ENCODE measurements at regions not wholly inside any gene's neighbourhood (a gene's known extent, or its start where the extent isn't known, plus 50 kb on each side); places are given as distances from the start of the nearest gene placed in this dataset.
"Not testable (repeated sequence)": the region's sequence is repeated elsewhere in the genome, so short reads cannot be mapped to it uniquely, and the experiment has no call there.

GRCh38 chr1:121006826-121007225 lies 117.3 kb downstream of the PPIAL4A start:
- not testable (repeated sequence) for DNase-seq

GRCh38 chr1:121007755-121008154 lies 118.2 kb downstream of the PPIAL4A start:
- DNase-seq, result not testable (repeated sequence)

- DNase-seq, result not testable (repeated sequence)
Measured at GRCh38 chr1:121008512-121009215, 119.1 kb downstream of the PPIAL4A start.

GRCh38 chr1:121009216-121010057 lies 119.9 kb downstream of the PPIAL4A start:
- not testable (repeated sequence) for DNase-seq

GRCh38 chr1:121010141-121010540 lies 120.6 kb downstream of the PPIAL4A start:
- not testable (repeated sequence) for DNase-seq

- not testable (repeated sequence) for DNase-seq
Measured at GRCh38 chr1:121013181-121013580, 123.6 kb downstream of the PPIAL4A start.

- DNase-seq, result not testable (repeated sequence)
Measured at GRCh38 chr1:121016182-121017028, 126.8 kb downstream of the PPIAL4A start.

- not testable (repeated sequence) for DNase-seq
Measured at GRCh38 chr1:121019715-121020349, 130.3 kb downstream of the PPIAL4A start.

- not testable (repeated sequence) for DNase-seq
Measured at GRCh38 chr1:121020350-121021236, 131.0 kb downstream of the PPIAL4A start.

GRCh38 chr1:121021716-121022115 lies 132.1 kb downstream of the PPIAL4A start:
- not testable (repeated sequence) for DNase-seq

- not testable (repeated sequence) for DNase-seq
Measured at GRCh38 chr1:121032878-121033494, 143.4 kb downstream of the PPIAL4A start.

- DNase-seq, result not testable (repeated sequence)
Measured at GRCh38 chr1:121036792-121037191, 147.2 kb downstream of the PPIAL4A start.

- DNase-seq, result not testable (repeated sequence)
Measured at GRCh38 chr1:121040974-121041373, 143.2 kb downstream of the FAM72B start.

GRCh38 chr1:121041497-121041896 lies 142.6 kb downstream of the FAM72B start:
- DNase-seq, result not testable (repeated sequence)

GRCh38 chr1:121042882-121043281 lies 141.3 kb downstream of the FAM72B start:
- DNase-seq, result not testable (repeated sequence)

- not testable (repeated sequence) for DNase-seq
Measured at GRCh38 chr1:121048293-121048752, 135.8 kb downstream of the FAM72B start.

GRCh38 chr1:121048769-121049443 lies 135.2 kb downstream of the FAM72B start:
- not testable (repeated sequence) for DNase-seq

- DNase-seq, result not testable (repeated sequence)
Measured at GRCh38 chr1:121050097-121050496, 134.0 kb downstream of the FAM72B start.

- DNase-seq, result not testable (repeated sequence)
Measured at GRCh38 chr1:121051161-121051790, 132.9 kb downstream of the FAM72B start.
